ENCODE measurements at regions not wholly inside any gene's neighbourhood (a gene's known extent, or its start where the extent isn't known, plus 50 kb on each side); places are given as distances from the start of the nearest gene placed in this dataset.

DNA sequence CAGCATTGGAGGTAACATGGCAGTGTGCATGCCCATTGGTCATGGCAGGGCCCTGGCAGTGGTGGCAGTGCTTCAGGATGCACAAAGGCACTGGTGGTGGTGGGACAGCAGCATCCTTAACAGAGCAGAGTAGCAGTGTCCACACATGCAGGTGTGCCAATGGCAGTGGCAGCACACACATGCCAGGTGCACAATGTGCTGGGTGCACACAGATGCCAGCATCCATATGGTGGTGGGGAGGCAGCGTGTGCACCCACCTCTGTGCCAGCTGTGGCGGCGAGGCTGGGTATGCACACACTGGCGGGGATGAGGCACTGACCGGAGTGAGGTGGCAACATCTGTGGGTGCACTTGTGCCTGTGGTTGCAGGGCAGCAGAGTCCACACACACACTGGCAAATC is 150.6 kb downstream of the SI start:
- intact Hi-C loops (cut with micrococcal nuclease), result no loop called here
- BruUV-seq (replicated peaks), result no TSS peak
- no peaks in the 10 kb centered on the region for H3K36me3 ChIP-seq (ENCODE audit: control insufficient read depth in 2 of 2, extremely low read depth in 1 of 2, insufficient read depth in 2 of 2, low read length in 2 of 2)
- H3K4me1 ChIP-seq (ENCODE audit: control insufficient read depth, extremely low read depth, insufficient read depth, low read length), result no peaks in the 10 kb centered on the region
- no peak for DNase-seq (ENCODE audit: low read depth, low spot score)
- FAIRE-seq, result no peak
- TF ChIP-seq JUN (IDR thresholded peaks at IDR 0.05; ENCODE audit: borderline replicate concordance, insufficient read depth, insufficient read length, low read depth) (no peak), MYC (IDR thresholded peaks at IDR 0.05; ENCODE audit: low read depth, low read length) (no peak), POLR2A (IDR thresholded peaks at IDR 0.05; ENCODE audit: low read depth, low read length) (no peak), GATA2 (IDR thresholded peaks at IDR 0.05; ENCODE audit: insufficient read depth, insufficient read length, low read depth, low read length) (no peak), EZH2 (IDR thresholded peaks at IDR 0.05; ENCODE audit: borderline replicate concordance, low read depth, low read length, severe bottlenecking) (no peak), FOS (IDR thresholded peaks at IDR 0.05; ENCODE audit: borderline replicate concordance, insufficient read depth, low read length) (no peak), POLR2AphosphoS5 (IDR thresholded peaks at IDR 0.05; ENCODE audit: insufficient read depth, low read depth, low read length) (no peak)
- TF ChIP-seq, protein P1, sequence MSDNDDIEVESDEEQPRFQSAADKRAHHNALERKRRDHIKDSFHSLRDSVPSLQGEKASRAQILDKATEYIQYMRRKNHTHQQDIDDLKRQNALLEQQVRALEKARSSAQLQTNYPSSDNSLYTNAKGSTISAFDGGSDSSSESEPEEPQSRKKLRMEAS (IDR thresholded peaks at IDR 0.05; ENCODE audit: insufficient read depth, insufficient read length), result no peak
- TF ChIP-seq, protein P2, sequence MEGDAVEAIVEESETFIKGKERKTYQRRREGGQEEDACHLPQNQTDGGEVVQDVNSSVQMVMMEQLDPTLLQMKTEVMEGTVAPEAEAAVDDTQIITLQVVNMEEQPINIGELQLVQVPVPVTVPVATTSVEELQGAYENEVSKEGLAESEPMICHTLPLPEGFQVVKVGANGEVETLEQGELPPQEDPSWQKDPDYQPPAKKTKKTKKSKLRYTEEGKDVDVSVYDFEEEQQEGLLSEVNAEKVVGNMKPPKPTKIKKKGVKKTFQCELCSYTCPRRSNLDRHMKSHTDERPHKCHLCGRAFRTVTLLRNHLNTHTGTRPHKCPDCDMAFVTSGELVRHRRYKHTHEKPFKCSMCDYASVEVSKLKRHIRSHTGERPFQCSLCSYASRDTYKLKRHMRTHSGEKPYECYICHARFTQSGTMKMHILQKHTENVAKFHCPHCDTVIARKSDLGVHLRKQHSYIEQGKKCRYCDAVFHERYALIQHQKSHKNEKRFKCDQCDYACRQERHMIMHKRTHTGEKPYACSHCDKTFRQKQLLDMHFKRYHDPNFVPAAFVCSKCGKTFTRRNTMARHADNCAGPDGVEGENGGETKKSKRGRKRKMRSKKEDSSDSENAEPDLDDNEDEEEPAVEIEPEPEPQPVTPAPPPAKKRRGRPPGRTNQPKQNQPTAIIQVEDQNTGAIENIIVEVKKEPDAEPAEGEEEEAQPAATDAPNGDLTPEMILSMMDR (IDR thresholded peaks at IDR 0.05; ENCODE audit: extremely low read depth in 1 of 2, insufficient read depth in 1 of 2, low read depth in 1 of 2, low read length in 2 of 2), result no peak
- H3K9me1 ChIP-seq (replicated peaks; ENCODE audit: control insufficient read depth, extremely low read depth, insufficient read depth, low read length), result no peaks in the 10 kb centered on the region
- H3K9me3 ChIP-seq (replicated peaks; ENCODE audit: control insufficient read depth, insufficient read depth, low read length), result peaks cover 10% of the 10 kb centered on the region
- H3K9ac ChIP-seq (replicated peaks; ENCODE audit: extremely low read depth, insufficient read depth, low read length), result no peak overlapping the region
- CTCF ChIA-PET, result no interaction called here
- dilution Hi-C loops (cut with MboI; ENCODE audit: extremely low pct_ligation_motif_present, low sequenced_read_pairs), result no loop called here
- POLR2A ChIA-PET, result no interaction called here
- H4K20me1 ChIP-seq (replicated peaks; ENCODE audit: control insufficient read depth, extremely low read depth, insufficient read depth, low read length), result no peaks in the 10 kb centered on the region
- H3K4me3 ChIP-seq (replicated peaks in 1 of 3; ENCODE audit: insufficient read depth in 1 of 3, low read depth in 1 of 3, low read length in 3 of 3), result no peak overlapping the region
- no peaks in the 10 kb centered on the region for H3K27me3 ChIP-seq (ENCODE audit: control insufficient read depth in 2 of 2, insufficient read depth in 2 of 2, low read length in 2 of 2)
- H2AFZ ChIP-seq (ENCODE audit: low read depth, low read length), result no peak overlapping the region
- no peaks in the 10 kb centered on the region for H3K79me2 ChIP-seq (ENCODE audit: control insufficient read depth, insufficient read depth, low read length)
- no peak overlapping the region for H3K27ac ChIP-seq (ENCODE audit: insufficient read depth, low read depth, low read length)
- H3K4me2 ChIP-seq (ENCODE audit: insufficient read depth, low read length), result no peak overlapping the region

Data from endothelial cell of umbilical vein (primary cell).